GM19043 (cell line): ENCODE measurements at regions not wholly inside any gene's neighbourhood (a gene's known extent, or its start where the extent isn't known, plus 50 kb on each side); places are given as distances from the start of the nearest gene placed in this dataset.

ENCODE experiments used
- ATAC-seq: cut with Tn5 transposase; IDR thresholded peaks from one replicate; pipeline ENCODE4 v1.9.1; 2021; ENCODE audit warnings: low read depth; ENCODE audit not compliant: unreplicated experiment

DNA sequence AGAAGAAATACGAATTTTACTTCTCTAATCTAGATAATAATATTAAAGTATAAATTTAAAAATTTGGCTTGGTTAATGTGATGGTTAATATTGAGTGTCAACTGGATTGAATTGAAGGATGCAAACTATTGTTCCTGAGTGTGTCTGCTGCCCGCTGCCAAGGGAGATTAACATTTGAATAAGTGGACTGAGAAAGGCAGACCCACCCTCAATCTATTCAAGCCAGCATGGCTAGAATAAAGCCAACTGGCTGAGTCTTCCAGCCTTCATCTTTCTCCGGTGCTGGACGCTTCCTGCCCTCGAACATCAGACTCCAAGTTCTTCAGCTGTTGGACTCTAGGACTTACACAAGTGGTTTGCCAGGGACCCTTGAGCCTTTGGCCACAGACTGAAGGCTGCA lies 152.7 kb downstream of the TBXT start:
- ATAC-seq, result no peak

DNA sequence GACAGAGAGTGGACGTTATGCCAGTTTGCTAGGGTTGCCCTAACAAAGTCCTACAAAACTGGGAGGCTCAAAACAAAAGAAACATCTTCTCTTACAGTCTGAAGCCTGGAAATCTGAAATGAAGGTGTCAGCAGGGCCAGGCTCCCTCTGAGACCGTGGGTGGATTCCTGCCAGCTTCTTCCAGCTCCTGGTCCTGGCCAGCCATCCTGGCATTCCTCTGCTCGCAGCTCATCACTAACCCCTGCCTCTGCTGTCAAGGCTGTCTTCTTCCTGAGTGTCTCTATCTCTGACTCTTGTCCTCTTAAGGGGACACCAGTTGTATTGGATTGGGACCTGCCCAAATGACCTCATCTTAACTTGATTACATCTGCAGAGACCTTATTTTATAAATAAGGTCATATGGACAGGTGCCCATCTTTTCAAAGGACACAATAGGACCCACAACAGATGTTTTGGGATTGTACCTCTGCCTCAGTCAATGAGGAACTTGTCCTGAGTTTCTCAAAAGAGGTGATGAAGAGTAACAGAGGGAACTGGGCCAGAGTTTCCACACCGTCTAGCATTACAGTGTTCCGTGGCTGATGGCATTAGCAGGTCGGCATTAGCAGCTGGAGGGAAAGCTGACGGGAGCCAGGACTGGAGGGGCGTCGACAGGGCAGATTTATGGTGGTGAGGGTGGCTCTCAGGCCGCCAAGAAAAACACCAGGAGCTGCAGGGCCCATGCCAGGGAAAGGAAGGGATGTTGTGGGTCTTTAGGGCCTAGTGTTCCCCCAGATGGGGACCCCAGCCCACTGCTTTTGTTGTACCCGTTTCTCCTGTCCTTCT lies 157.3 kb downstream of the TBXT start:
- ATAC-seq, result no peak

DNA sequence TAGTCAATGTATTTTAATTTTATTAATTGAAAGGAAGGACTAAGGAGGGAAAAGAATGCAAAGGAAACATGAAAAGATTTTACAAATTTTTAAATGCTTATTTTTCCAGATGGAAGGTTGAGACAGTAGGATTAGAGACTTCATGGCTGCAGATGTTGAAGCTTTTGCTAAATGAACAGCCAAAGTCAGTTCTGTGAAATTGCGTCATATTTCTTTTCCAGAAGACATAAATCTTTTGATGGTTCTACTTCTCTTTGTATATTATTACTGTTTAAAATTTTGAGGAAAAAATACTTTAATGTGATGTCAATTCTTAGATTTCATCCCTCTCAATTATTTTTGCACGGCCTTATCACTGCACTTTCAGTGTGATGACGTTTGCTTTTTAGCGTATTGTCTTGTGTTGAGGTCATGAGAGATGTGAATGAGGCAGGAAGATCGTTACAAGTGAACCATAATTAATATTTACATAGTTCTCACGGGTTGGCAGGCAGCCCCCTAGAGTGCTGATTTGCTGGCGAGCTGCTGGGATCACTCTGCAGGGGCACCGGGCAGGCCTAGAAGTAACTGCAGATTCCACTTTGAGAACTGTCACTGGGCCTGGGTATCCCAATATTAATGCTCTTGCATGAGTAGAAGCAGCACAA lies 158.1 kb downstream of the TBXT start:
- ATAC-seq, result no peak

- ATAC-seq, result no peak
Measured at GRCh38 chr6:166008441-166009369, 158.9 kb downstream of the TBXT start.

- ATAC-seq, result no peak
Measured at GRCh38 chr6:166007349-166008263, 160.0 kb downstream of the TBXT start.

- ATAC-seq, result no peak
Measured at GRCh38 chr6:166006900-166007301, 160.8 kb downstream of the TBXT start.

- ATAC-seq, result no peak
Measured at GRCh38 chr6:166005944-166006899, 161.4 kb downstream of the TBXT start.

- no peak for ATAC-seq
Measured at GRCh38 chr6:166005401-166005943, 162.2 kb downstream of the TBXT start.

DNA sequence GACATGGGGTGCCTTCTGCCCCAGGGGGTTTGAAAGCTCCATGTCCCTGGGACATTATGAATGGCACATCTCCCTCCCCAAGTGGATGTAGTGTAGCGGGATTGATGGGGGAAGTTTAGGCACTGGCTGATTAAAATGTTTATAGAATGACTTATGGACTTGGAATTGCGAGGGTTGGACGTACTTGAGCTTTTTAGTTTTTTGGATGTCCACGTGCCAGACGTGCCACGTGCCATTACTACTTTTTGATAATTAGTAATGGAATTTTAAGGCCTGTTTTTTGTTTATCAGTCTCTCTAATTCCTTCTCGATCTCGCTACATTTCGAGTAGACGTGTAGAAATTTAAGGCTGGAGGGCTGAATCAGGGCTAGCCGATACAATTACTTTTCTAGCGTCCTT lies 162.8 kb downstream of the TBXT start:
- ATAC-seq, result no peak

- no peak for ATAC-seq
Measured at GRCh38 chr6:166004471-166004870, 163.2 kb downstream of the TBXT start.

GRCh38 chr6:166003569-166003968 lies 164.1 kb downstream of the TBXT start:
- ATAC-seq, result no peak

- ATAC-seq, result no peak
Measured at GRCh38 chr6:166001359-166001758, 166.3 kb downstream of the TBXT start.

- ATAC-seq, result no peak
Measured at GRCh38 chr6:165999279-165999678, 168.4 kb downstream of the TBXT start.

DNA sequence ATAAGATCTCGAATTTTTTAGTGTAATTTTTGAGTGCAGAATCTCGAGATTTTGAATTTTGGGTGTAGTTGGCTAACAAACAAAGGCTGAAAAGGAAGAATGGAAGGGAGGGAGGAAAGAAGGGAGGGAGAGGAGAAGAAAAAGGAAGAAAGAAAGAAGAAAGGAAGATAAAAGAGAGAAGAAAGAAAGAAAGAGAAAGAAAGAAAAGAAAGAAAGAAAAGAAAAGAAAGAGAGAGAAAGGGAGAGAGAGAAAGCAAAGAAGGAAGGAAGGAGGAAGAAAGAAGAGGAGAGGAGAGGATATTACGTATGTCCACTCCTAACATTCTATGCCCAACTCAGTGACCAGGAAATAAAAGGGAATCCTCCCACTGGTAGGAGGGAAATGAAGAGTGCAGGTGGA lies 169.6 kb downstream of the TBXT start:
- ATAC-seq, result no peak

DNA sequence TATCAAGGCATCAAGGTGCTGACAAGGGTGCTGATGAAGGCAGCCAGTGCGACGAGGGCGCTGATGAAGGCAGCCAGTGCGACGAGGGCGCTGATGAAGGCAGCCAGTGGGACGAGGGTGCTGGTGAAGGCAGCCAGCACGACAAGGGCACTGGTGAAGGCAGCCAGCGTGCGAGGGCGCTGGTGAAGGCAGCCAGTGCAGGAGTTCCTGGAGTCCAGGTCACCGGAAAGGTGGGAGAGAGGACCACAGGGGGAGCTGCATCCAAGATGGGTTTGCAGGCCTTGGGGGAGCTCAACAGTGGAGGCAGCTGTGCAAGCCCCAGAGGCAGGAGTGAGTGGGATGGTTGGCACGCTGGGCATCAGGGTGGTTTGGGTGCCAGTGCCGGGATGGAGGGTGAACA lies 176.3 kb downstream of the TBXT start:
- ATAC-seq, result no peak

GRCh38 chr6:165990216-165990615 lies 177.4 kb downstream of the TBXT start:
- no peak for ATAC-seq

DNA sequence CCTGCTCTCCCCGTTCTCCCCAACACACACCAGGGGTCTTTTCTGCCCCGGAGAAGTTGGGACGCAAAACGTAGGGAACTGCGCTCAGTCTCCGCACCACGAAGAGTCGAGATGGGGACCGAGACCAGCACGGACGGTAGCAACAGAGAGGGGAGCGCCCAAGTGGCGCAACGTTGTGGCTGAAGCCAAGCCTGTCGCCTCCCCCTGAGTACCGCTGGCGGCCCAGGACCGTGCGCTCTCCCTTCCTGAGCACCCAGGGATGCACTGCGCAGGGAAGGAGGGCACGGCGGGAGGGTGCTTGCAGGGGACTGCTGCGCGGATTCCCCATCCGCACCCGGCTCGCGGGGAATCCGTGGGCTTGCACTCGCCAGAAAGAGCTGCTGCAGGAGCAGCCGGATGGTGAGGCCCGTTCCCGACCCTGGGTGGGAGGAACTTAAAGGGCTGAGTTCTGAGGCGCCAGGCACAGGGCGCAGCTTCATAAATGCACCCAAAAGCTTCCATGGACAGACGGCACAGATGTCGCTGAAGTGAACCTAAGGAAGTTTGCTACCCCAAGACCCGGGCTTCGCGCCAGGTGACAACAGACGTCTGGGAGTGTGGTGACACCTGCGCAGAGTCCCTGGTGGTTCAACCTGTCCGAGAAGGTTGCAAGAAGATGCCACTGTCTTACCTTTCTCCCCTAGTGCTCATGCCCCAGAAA lies 178.7 kb downstream of the TBXT start:
- ATAC-seq, result no peak

DNA sequence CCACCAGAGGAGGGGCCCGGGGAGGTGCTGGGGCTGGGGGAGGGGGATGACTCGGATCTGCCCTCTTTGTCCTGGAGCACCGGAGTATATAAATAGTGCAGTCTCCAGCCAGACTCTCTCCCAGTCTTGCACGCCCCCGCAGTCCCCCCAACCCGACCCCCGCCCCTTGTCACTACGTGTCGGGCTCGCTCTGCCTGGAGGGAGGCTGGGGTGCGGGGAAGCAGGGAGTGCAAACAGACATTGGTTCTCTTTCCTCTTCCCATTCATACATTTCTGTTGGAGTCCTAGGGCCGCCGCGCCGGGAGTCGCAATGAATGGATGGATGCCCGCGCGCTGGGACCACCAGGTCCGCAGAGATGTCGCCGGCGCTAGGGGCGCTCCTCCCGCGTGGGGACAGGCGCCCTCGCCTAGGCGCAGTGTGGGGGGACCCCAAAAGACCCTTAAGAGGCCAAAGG lies 179.3 kb downstream of the TBXT start:
- ATAC-seq, result no peak
